ENCODE measurements at regions not wholly inside any gene's neighbourhood (a gene's known extent, or its start where the extent isn't known, plus 50 kb on each side); places are given as distances from the start of the nearest gene placed in this dataset.

GRCh38 chr17:13813347-13814240, 211.9 kb upstream of the HS3ST3A1 start:
- TF ChIP-seq CTCF (IDR thresholded peaks at IDR 0.05; ENCODE audit: low read depth, low read length) = no peak

GRCh38 chr17:13822700-13823099, 221.0 kb upstream of the HS3ST3A1 start:
- no peak for DNase-seq (ENCODE audit: low read depth in 2 of 2)
- no peak for TF ChIP-seq CTCF (IDR thresholded peaks at IDR 0.05; ENCODE audit: low read depth, low read length)
- no peak overlapping the region for H3K4me3 ChIP-seq (replicated peaks in 1 of 2; ENCODE audit: low read depth in 2 of 2, low read length in 2 of 2)

More at GRCh38 chr17:13813347-13814240, 211.9 kb upstream of the HS3ST3A1 start:
- no peak overlapping the region for H3K4me3 ChIP-seq (replicated peaks in 1 of 2; ENCODE audit: low read depth in 2 of 2, low read length in 2 of 2)
- no peak for DNase-seq (ENCODE audit: low read depth in 2 of 2)

GRCh38 chr17:13825526-13826040, 223.9 kb upstream of the HS3ST3A1 start:
- TF ChIP-seq CTCF (IDR thresholded peaks at IDR 0.05; ENCODE audit: low read depth, low read length) = no peak
- no peak overlapping the region for H3K4me3 ChIP-seq (replicated peaks in 1 of 2; ENCODE audit: low read depth in 2 of 2, low read length in 2 of 2)
- no peak for DNase-seq (ENCODE audit: low read depth in 2 of 2)

GRCh38 chr17:13827118-13827517, 225.4 kb upstream of the HS3ST3A1 start:
- H3K4me3 ChIP-seq (replicated peaks in 1 of 2; ENCODE audit: low read depth in 2 of 2, low read length in 2 of 2) = no peak overlapping the region
- TF ChIP-seq CTCF (IDR thresholded peaks at IDR 0.05; ENCODE audit: low read depth, low read length) = no peak
- no peak for DNase-seq (ENCODE audit: low read depth in 2 of 2)

GRCh38 chr17:13833921-13834320, 232.2 kb upstream of the HS3ST3A1 start:
- TF ChIP-seq CTCF (IDR thresholded peaks at IDR 0.05; ENCODE audit: low read depth, low read length) = no peak
- no peak for DNase-seq (ENCODE audit: low read depth in 2 of 2)
- H3K4me3 ChIP-seq (replicated peaks in 1 of 2; ENCODE audit: low read depth in 2 of 2, low read length in 2 of 2) = no peak overlapping the region

- H3K4me3 ChIP-seq (replicated peaks in 1 of 2; ENCODE audit: low read depth in 2 of 2, low read length in 2 of 2) = no peak overlapping the region
- no peak for TF ChIP-seq CTCF (IDR thresholded peaks at IDR 0.05; ENCODE audit: low read depth, low read length)
- peak in 1 of 2 donors; percentile 23 for DNase-seq (ENCODE audit: low read depth in 2 of 2)
Observed at GRCh38 chr17:13835151-13835550, 233.4 kb upstream of the HS3ST3A1 start.

All from cardiac fibroblast (primary cell).